ENCODE measurements at regions not wholly inside any gene's neighbourhood (a gene's known extent, or its start where the extent isn't known, plus 50 kb on each side); places are given as distances from the start of the nearest gene placed in this dataset.
A peak's percentile ranks its signal among the peaks of the same experiment; 100 is the strongest.

DNA sequence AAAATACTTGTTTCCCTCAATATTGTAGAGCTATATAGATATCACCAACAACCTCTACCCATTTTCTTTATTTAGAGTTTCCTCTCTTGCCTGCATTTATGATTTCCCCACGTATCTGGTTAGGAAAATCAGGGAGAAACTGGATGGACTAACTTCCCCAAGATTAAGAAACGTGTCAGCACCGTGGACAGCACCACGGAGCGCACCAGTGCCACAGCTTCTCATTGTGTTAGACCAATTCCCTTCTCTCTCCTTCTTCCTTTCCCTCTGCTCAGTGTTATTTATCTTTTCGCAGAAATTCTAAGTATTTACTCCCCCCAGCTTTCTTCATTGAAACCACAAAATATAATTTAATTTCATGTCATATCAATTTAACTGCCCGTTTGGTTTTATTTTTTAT, 568.6 kb upstream of the BOD1L1 start:
- H3K4me3 ChIP-seq (ENCODE audit: low read depth, low read length), result no peak overlapping the region
- no peak for TF ChIP-seq CTCF (IDR thresholded peaks at IDR 0.05; ENCODE audit: insufficient read depth, low read depth, low read length, missing control alignments)
- DNase-seq (ENCODE audit: low read depth), result peak; percentile 14

GRCh38 chr4:14215116-14215770, 587.7 kb upstream of the BOD1L1 start:
- TF ChIP-seq CTCF (IDR thresholded peaks at IDR 0.05; ENCODE audit: insufficient read depth, low read depth, low read length, missing control alignments), result no peak
- no peak overlapping the region for H3K4me3 ChIP-seq (ENCODE audit: low read depth, low read length)
- no peak for DNase-seq (ENCODE audit: low read depth)

- H3K4me3 ChIP-seq (ENCODE audit: low read depth, low read length), result no peak overlapping the region
- DNase-seq (ENCODE audit: low read depth), result no peak
These were observed 589.9 kb upstream of the BOD1L1 start for GRCh38 chr4:14217401-14217800.

DNA sequence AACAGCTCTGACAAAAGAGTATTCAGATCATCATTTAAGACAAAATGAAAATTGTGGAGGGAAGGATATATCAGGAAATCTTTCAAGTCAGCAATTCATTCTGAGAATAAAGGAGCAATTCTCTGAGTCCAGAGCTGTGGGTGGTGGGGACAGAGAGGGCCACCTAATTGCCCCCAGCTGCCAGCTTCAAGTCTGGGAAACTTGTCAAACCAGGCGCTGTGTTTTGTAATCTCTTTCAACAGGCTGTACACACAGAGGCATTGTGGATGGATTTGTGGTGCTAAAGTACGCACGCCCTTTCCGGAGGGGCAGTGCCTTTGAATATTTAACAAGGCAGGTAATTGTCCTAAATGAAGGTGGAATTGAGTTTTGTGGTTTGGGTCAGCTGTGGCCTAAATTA, 591.1 kb upstream of the BOD1L1 start:
- TF ChIP-seq CTCF (IDR thresholded peaks at IDR 0.05; ENCODE audit: insufficient read depth, low read depth, low read length, missing control alignments), result no peak

More at GRCh38 chr4:14217401-14217800, 589.9 kb upstream of the BOD1L1 start:
- TF ChIP-seq CTCF (IDR thresholded peaks at IDR 0.05; ENCODE audit: insufficient read depth, low read depth, low read length, missing control alignments), result no peak

DNA sequence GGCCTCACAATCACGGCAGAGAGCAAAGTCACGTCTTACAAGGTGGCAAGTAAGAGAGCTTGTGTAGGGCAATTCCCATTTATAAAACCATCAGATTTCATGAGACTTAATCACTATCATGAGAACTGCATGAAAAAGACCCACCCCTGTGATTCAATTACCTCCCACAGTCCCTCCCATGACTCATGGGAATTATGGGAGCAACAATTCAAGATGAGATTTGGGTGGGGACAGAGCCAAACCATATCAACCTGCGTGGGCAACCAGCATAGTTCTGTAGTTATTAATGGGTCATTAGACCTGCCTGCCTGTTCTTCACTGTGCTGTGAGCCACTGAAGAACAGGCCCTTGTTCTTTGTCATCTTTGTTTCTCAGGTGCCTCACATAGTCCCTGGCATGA, 593.7 kb upstream of the BOD1L1 start:
- no peak for DNase-seq (ENCODE audit: low read depth)
- H3K4me3 ChIP-seq (ENCODE audit: low read depth, low read length), result no peak overlapping the region

More for the DNA sequence above, 591.1 kb upstream of the BOD1L1 start:
- no peak overlapping the region for H3K4me3 ChIP-seq (ENCODE audit: low read depth, low read length)
- no peak for DNase-seq (ENCODE audit: low read depth)

DNA sequence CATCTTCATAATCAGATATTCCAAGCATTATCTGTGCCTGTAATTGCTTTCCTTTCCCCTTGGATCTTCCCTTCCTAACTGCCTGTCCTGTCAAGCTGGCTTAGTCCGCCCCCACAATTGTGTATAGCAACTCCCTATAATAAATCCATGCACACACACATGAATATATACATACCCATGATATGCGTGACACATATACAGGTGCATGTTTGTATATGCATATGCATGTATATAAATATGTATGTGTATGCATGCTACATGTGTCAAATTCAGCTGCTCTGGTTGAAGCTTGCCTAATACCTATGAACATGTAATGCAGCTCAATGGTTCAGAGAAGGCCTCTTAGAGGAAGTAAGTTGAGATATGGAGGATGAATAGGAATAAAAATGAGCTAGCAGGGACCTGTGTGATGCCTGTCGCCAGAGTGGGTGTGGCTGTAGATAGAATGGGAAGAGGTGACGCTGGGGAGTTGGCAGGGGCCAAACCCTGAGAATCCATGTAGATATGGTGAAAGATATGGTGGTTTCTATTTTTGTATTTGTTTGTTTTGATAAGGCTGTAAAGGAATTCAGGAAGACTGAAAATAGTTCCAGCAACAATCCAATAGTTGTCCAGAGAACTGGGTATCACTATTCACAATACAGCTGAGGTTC, 595.0 kb upstream of the BOD1L1 start:
- no peak for DNase-seq (ENCODE audit: low read depth)
- no peak for TF ChIP-seq CTCF (IDR thresholded peaks at IDR 0.05; ENCODE audit: insufficient read depth, low read depth, low read length, missing control alignments)
- no peak overlapping the region for H3K4me3 ChIP-seq (ENCODE audit: low read depth, low read length)

More for the DNA sequence above, 593.7 kb upstream of the BOD1L1 start:
- no peak for TF ChIP-seq CTCF (IDR thresholded peaks at IDR 0.05; ENCODE audit: insufficient read depth, low read depth, low read length, missing control alignments)

All from GM12865 (cell line).